ENCODE measurements at regions not wholly inside any gene's neighbourhood (a gene's known extent, or its start where the extent isn't known, plus 50 kb on each side); places are given as distances from the start of the nearest gene placed in this dataset.

GRCh38 chr1:56236688-56237087, 342.7 kb downstream of the PLPP3 start:
- Mint-ChIP-seq H3K9me3 (peaks cover 24% of the 10 kb centered on the region), H3K36me3 (ENCODE audit: low read depth) (no peaks in the 10 kb centered on the region), H3K27me3 (ENCODE audit: insufficient read depth) (peaks cover 3% of the 10 kb centered on the region; the same call in 1 of the 2 replicates), H3K4me3 (no peak overlapping the region), H3K27ac (no peak overlapping the region), H3K4me1 (ENCODE audit: low read depth) (no peaks in the 10 kb centered on the region)
- DNase-seq, result no peak
- no peak for TF ChIP-seq CTCF (IDR thresholded peaks at IDR 0.05)

GRCh38 chr1:56235909-56236510, 343.4 kb downstream of the PLPP3 start:
- H3K27me3 Mint-ChIP-seq (ENCODE audit: insufficient read depth), result peaks cover 3% of the 10 kb centered on the region; the same call in 1 of the 2 replicates
- no peaks in the 10 kb centered on the region for H3K4me1 Mint-ChIP-seq (ENCODE audit: low read depth)
- no peak for TF ChIP-seq CTCF (IDR thresholded peaks at IDR 0.05)
- H3K36me3 Mint-ChIP-seq (ENCODE audit: low read depth), result no peaks in the 10 kb centered on the region
- no peak overlapping the region for H3K27ac Mint-ChIP-seq
- no peak overlapping the region for H3K4me3 Mint-ChIP-seq
- peaks cover 24% of the 10 kb centered on the region for H3K9me3 Mint-ChIP-seq
- no peak for DNase-seq

GRCh38 chr1:56229186-56229585, 350.2 kb downstream of the PLPP3 start:
- Mint-ChIP-seq H3K4me1 (ENCODE audit: low read depth) (no peaks in the 10 kb centered on the region), H3K4me3 (no peak overlapping the region), H3K36me3 (ENCODE audit: low read depth) (no peaks in the 10 kb centered on the region), H3K9me3 (peaks cover 8% of the 10 kb centered on the region; the same call in 1 of the 2 replicates), H3K27me3 (ENCODE audit: insufficient read depth) (no peaks in the 10 kb centered on the region), H3K27ac (no peak overlapping the region)
- TF ChIP-seq CTCF (IDR thresholded peaks at IDR 0.05), result no peak
- DNase-seq, result no peak

GRCh38 chr1:56227886-56228285, 351.5 kb downstream of the PLPP3 start:
- Mint-ChIP-seq H3K9me3 (peaks cover 8% of the 10 kb centered on the region; the same call in 1 of the 2 replicates), H3K27ac (no peak overlapping the region), H3K4me3 (no peak overlapping the region), H3K36me3 (ENCODE audit: low read depth) (no peaks in the 10 kb centered on the region), H3K4me1 (ENCODE audit: low read depth) (no peaks in the 10 kb centered on the region), H3K27me3 (ENCODE audit: insufficient read depth) (no peaks in the 10 kb centered on the region)
- no peak for DNase-seq
- TF ChIP-seq CTCF (IDR thresholded peaks at IDR 0.05), result no peak

- DNase-seq, result no peak
- no peak for TF ChIP-seq CTCF (IDR thresholded peaks at IDR 0.05)
- Mint-ChIP-seq H3K9me3 (peaks cover 8% of the 10 kb centered on the region; the same call in 1 of the 2 replicates), H3K4me3 (no peak overlapping the region), H3K27me3 (ENCODE audit: insufficient read depth) (no peaks in the 10 kb centered on the region), H3K4me1 (ENCODE audit: low read depth) (no peaks in the 10 kb centered on the region), H3K36me3 (ENCODE audit: low read depth) (no peaks in the 10 kb centered on the region), H3K27ac (no peak overlapping the region)
Observed at GRCh38 chr1:56227401-56227800, 352.0 kb downstream of the PLPP3 start.
